Gastrocnemius medialis (tissue), 4 donors: ENCODE measurements at regions not wholly inside any gene's neighbourhood (a gene's known extent, or its start where the extent isn't known, plus 50 kb on each side); places are given as distances from the start of the nearest gene placed in this dataset.

Source experiments
- ATAC-seq, 2 donors: fragments of 150-250 bp; one replicate each; pipeline ENCODE4 v1.9.1; 2016
- DNase-seq, 2 donors: peaks; one replicate each; pipeline ENCODE4 v3.0.0-alpha.2; 2019
- H3K27ac ChIP-seq, 4 donors: fragments of 200-600 bp; sonication (generic); 1 replicate in 1 of 4; 2 replicates in 3 of 4; pipeline ENCODE4 v1.5.1; 2016 to 2018; ENCODE audit warnings: mild to moderate bottlenecking in 2 of 4, moderate library complexity in 1 of 4
- H3K27me3 ChIP-seq, 3 donors: fragments of 200-600 bp; sonication (generic) in 2 of 3; 1 replicate in 1 of 3; 2 replicates in 2 of 3; pipeline versions ENCODE4 v1.5.1 to v1.6.0; 2016 to 2019; ENCODE audit warnings: mild to moderate bottlenecking in 1 of 3, moderate library complexity in 1 of 3
- H3K36me3 ChIP-seq, 2 donors: fragments of 200-600 bp; sonication (generic) in 1 of 2; one replicate each; pipeline ENCODE4 v1.5.1; 2017 to 2018
- H3K4me1 ChIP-seq, 2 donors: fragments of 200-600 bp; sonication (generic) in 1 of 2; one replicate each; pipeline ENCODE4 v1.5.1; 2016 to 2017; ENCODE audit warnings: mild to moderate bottlenecking in 2 of 2
- H3K4me3 ChIP-seq, 4 donors: fragments of 200-600 bp; sonication (generic) in 3 of 4; 1 replicate in 1 of 4; 2 replicates in 3 of 4; pipeline ENCODE4 v1.5.1; 2016 to 2019; ENCODE audit warnings: mild to moderate bottlenecking in 2 of 4
- H3K9me3 ChIP-seq, 3 donors: fragments of 200-600 bp; sonication (generic) in 2 of 3; 1 replicate in 1 of 3; 2 replicates in 2 of 3; pipeline ENCODE4 v1.5.1; 2016 to 2019
- CTCF ChIP-seq, 5 experiments: fragments of 450-650 bp in 3 of 5; fragments of 200-600 bp in 2 of 5; sonication (generic) in 2 of 5; IDR thresholded peaks in 4 of 5; conservative IDR thresholded peaks in 1 of 5; 1 replicate in 4 of 5; 2 replicates in 1 of 5; pipeline ENCODE4 v1.5.1; 2016 to 2019; ENCODE audit warnings: antibody characterized with exemption in 5 of 5, mild to moderate bottlenecking in 3 of 5, moderate library complexity in 3 of 5
- POLR2A ChIP-seq, 2 donors: fragments of 450-650 bp; IDR thresholded peaks; one replicate each; pipeline ENCODE4 v1.6.1; 2017; ENCODE audit warnings: antibody characterized with exemption in 2 of 2, mild to moderate bottlenecking in 2 of 2, moderate library complexity in 2 of 2
- in situ Hi-C, 4 donors: fragments of 200-750 bp; cut with MboI; loops; one replicate each; pipeline versions ENCODE4 v1.15.0 to v1.8.0; 2017; ENCODE audit warnings: low sequenced_read_pairs in 4 of 4
- intact Hi-C: fragments of 100-400 bp; cut with DNase I; formaldehyde crosslinking; loops from one replicate; pipeline ENCODE4 v1.15.1; 2023; ENCODE audit warnings: low total_unique reads

- DNase-seq: no peak
- in situ Hi-C loops: no loop called here
- H3K36me3 ChIP-seq: no peaks in the 10 kb centered on the region
- intact Hi-C loops: no loop called here
- no peaks in the 10 kb centered on the region for H3K9me3 ChIP-seq
- no peaks in the 10 kb centered on the region for H3K27me3 ChIP-seq
- H3K4me3 ChIP-seq: no peak overlapping the region
- no peak for ATAC-seq
- no peaks in the 10 kb centered on the region for H3K4me1 ChIP-seq
- no peak overlapping the region for H3K27ac ChIP-seq
- TF ChIP-seq POLR2A (IDR thresholded peaks at IDR 0.05) (no peak), CTCF (IDR thresholded peaks at IDR 0.05 in 4 of 5, conservative IDR thresholded peaks at IDR 0.05 in 1 of 5) (no peak)
These were observed 84.6 kb upstream of the PACRGL start for GRCh38 chr4:20615486-20616260.

GRCh38 chr4:20616313-20616712, 83.9 kb upstream of the PACRGL start:
- DNase-seq (no peak), ATAC-seq (no peak)
- in situ Hi-C loops: no loop called here
- Histone ChIP-seq H3K27me3 (no peaks in the 10 kb centered on the region), H3K4me1 (no peaks in the 10 kb centered on the region), H3K9me3 (no peaks in the 10 kb centered on the region), H3K36me3 (no peaks in the 10 kb centered on the region), H3K27ac (no peak overlapping the region), H3K4me3 (no peak overlapping the region)
- TF ChIP-seq CTCF (IDR thresholded peaks at IDR 0.05 in 4 of 5, conservative IDR thresholded peaks at IDR 0.05 in 1 of 5): no peak
- intact Hi-C loops: no loop called here

GRCh38 chr4:20616848-20617247, 83.4 kb upstream of the PACRGL start:
- in situ Hi-C loops: no loop called here
- ATAC-seq: no peak
- H3K36me3 ChIP-seq: no peaks in the 10 kb centered on the region
- H3K27ac ChIP-seq: no peak overlapping the region
- no peak for DNase-seq
- H3K4me1 ChIP-seq: no peaks in the 10 kb centered on the region
- no peak overlapping the region for H3K4me3 ChIP-seq
- H3K9me3 ChIP-seq: no peaks in the 10 kb centered on the region
- intact Hi-C loops: no loop called here
- TF ChIP-seq POLR2A (IDR thresholded peaks at IDR 0.05) (no peak), CTCF (IDR thresholded peaks at IDR 0.05 in 4 of 5, conservative IDR thresholded peaks at IDR 0.05 in 1 of 5) (no peak)
- no peaks in the 10 kb centered on the region for H3K27me3 ChIP-seq

- Histone ChIP-seq H3K4me1 (no peaks in the 10 kb centered on the region), H3K4me3 (no peak overlapping the region), H3K27me3 (no peaks in the 10 kb centered on the region), H3K27ac (no peak overlapping the region), H3K36me3 (no peaks in the 10 kb centered on the region), H3K9me3 (no peaks in the 10 kb centered on the region)
- in situ Hi-C loops: no loop called here
- TF ChIP-seq CTCF (IDR thresholded peaks at IDR 0.05 in 4 of 5, conservative IDR thresholded peaks at IDR 0.05 in 1 of 5): no peak
- TF ChIP-seq POLR2A (IDR thresholded peaks at IDR 0.05): no peak
- DNase-seq: peak; percentile 13 to 43
- intact Hi-C loops: no loop called here
- ATAC-seq: no peak
These were observed 82.4 kb upstream of the PACRGL start for GRCh38 chr4:20617678-20618396.
